ENCODE measurements at regions not wholly inside any gene's neighbourhood (a gene's known extent, or its start where the extent isn't known, plus 50 kb on each side); places are given as distances from the start of the nearest gene placed in this dataset.
"Not testable (repeated sequence)": the region's sequence is repeated elsewhere in the genome, so short reads cannot be mapped to it uniquely, and the experiment has no call there.

DNA sequence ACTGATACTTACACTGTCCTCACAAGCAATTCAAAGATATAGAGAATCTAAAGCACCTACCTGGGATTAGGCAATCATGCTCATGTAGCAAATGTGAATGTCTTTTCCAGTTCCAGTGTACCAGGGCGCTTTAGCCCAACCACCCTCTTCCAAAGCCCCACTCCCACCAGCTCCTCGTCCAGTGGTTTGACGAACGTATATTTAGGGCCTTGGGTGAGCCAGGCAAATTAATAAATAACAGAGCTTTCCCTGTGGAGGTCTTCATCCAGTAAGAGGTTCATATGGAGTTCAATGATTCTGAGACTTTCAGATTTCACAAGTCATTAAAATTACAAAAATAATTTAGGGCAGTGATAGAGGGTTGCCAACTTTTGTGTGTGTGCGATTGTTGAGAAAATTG lies 162.3 kb upstream of the C2CD4B start:
- TF ChIP-seq EZH2 (IDR thresholded peaks at IDR 0.05; ENCODE audit: insufficient read depth, low read length): no peak
- TF ChIP-seq, protein P1, sequence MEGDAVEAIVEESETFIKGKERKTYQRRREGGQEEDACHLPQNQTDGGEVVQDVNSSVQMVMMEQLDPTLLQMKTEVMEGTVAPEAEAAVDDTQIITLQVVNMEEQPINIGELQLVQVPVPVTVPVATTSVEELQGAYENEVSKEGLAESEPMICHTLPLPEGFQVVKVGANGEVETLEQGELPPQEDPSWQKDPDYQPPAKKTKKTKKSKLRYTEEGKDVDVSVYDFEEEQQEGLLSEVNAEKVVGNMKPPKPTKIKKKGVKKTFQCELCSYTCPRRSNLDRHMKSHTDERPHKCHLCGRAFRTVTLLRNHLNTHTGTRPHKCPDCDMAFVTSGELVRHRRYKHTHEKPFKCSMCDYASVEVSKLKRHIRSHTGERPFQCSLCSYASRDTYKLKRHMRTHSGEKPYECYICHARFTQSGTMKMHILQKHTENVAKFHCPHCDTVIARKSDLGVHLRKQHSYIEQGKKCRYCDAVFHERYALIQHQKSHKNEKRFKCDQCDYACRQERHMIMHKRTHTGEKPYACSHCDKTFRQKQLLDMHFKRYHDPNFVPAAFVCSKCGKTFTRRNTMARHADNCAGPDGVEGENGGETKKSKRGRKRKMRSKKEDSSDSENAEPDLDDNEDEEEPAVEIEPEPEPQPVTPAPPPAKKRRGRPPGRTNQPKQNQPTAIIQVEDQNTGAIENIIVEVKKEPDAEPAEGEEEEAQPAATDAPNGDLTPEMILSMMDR (IDR thresholded peaks at IDR 0.05; ENCODE audit: insufficient read depth, low read depth, low read length): no peak
- H3K4me1 ChIP-seq (ENCODE audit: insufficient read depth, low read length): no peaks in the 10 kb centered on the region
- Mint-ChIP-seq H3K4me1 (ENCODE audit: low read depth, unreplicated experiment) (peaks cover 3% of the 10 kb centered on the region), H3K36me3 (ENCODE audit: low read depth, unreplicated experiment) (no peaks in the 10 kb centered on the region), H3K27ac (ENCODE audit: unreplicated experiment) (no peak overlapping the region), H3K9me3 (ENCODE audit: unreplicated experiment) (no peaks in the 10 kb centered on the region), H3K4me3 (ENCODE audit: unreplicated experiment) (no peak overlapping the region), H3K27me3 (ENCODE audit: low read depth, unreplicated experiment) (no peaks in the 10 kb centered on the region)
- H3K4me2 ChIP-seq (ENCODE audit: low read length): no peak overlapping the region
- no peaks in the 10 kb centered on the region for H4K20me1 ChIP-seq (ENCODE audit: insufficient read depth, low read length)
- H3K9ac ChIP-seq (ENCODE audit: low read length): no peak overlapping the region
- H3K27ac ChIP-seq (ENCODE audit: low read depth, low read length): no peak overlapping the region
- no peak overlapping the region for H3K4me3 ChIP-seq (ENCODE audit: insufficient read depth, low read depth, low read length)
- FAIRE-seq (no peak), DNase-seq (ENCODE audit: low read depth) (no peak)
- no peaks in the 10 kb centered on the region for H3K9me3 ChIP-seq (ENCODE audit: insufficient read depth, low read depth, low read length)
- H3K27me3 ChIP-seq (ENCODE audit: insufficient read depth, low read length): no peaks in the 10 kb centered on the region
- no peaks in the 10 kb centered on the region for H3K36me3 ChIP-seq (ENCODE audit: insufficient read depth, low read length)
- no peaks in the 10 kb centered on the region for H3K79me2 ChIP-seq (ENCODE audit: insufficient read depth, low read length)
- H2AFZ ChIP-seq (ENCODE audit: low read depth, low read length): no peak overlapping the region

DNA sequence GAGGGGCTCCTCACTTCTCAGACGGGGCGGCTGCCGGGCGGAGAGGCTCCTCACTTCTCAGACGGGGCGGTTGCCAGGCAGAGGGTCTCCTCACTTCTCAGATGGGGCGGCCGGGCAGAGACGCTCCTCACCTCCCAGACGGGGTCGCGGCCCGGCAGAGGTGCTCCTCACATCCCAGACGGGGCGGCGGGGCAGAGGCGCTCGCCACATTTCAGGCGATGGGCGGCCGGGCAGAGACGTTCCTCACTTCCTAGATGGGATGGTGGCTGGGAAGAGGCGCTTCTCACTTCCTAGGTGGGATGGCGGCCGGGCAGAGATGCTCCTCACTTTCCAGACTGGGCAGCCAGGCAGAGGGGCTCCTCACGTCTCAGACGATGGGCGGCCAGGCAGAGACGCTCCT lies 167.4 kb upstream of the C2CD4B start:
- H3K9me3 Mint-ChIP-seq (ENCODE audit: unreplicated experiment); H3K4me1 Mint-ChIP-seq (ENCODE audit: low read depth, unreplicated experiment); H3K27me3 Mint-ChIP-seq (ENCODE audit: low read depth, unreplicated experiment); H3K4me3 ChIP-seq (ENCODE audit: insufficient read depth, low read depth, low read length); DNase-seq (ENCODE audit: low read depth); H3K9me3 ChIP-seq (ENCODE audit: insufficient read depth, low read depth, low read length); H3K4me1 ChIP-seq (ENCODE audit: insufficient read depth, low read length); H3K79me2 ChIP-seq (ENCODE audit: insufficient read depth, low read length); H3K27ac ChIP-seq (ENCODE audit: low read depth, low read length); H3K27me3 ChIP-seq (ENCODE audit: insufficient read depth, low read length); H2AFZ ChIP-seq (ENCODE audit: low read depth, low read length); H3K36me3 ChIP-seq (ENCODE audit: insufficient read depth, low read length); H3K27ac Mint-ChIP-seq (ENCODE audit: unreplicated experiment); FAIRE-seq; H3K4me3 Mint-ChIP-seq (ENCODE audit: unreplicated experiment); H3K9ac ChIP-seq (ENCODE audit: low read length); H4K20me1 ChIP-seq (ENCODE audit: insufficient read depth, low read length); H3K36me3 Mint-ChIP-seq (ENCODE audit: low read depth, unreplicated experiment); H3K4me2 ChIP-seq (ENCODE audit: low read length): not testable (repeated sequence)

DNA sequence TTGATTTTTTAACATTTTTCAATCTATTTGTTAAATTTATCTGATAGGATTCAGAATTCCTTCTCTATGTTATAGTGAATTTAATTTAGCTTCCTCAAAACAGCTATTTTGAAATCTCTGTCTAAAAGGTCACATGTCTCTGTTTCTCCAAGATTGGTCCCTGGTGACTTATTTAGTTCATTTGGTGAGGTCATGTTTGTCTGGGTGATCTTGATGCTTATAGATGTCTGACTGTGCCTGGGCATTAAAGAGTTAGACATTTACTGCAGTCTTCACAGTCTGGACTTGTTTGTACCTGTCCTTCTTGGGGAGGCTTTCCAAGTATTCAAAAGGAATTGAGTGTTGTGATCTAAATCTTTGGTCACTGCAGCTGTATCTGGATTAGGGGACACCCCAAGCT lies 169.5 kb upstream of the C2CD4B start:
- H3K79me2 ChIP-seq (ENCODE audit: insufficient read depth, low read length): no peaks in the 10 kb centered on the region
- no peak overlapping the region for H3K4me3 ChIP-seq (ENCODE audit: insufficient read depth, low read depth, low read length)
- H3K4me1 ChIP-seq (ENCODE audit: insufficient read depth, low read length): no peaks in the 10 kb centered on the region
- Mint-ChIP-seq H3K36me3 (ENCODE audit: low read depth, unreplicated experiment) (no peaks in the 10 kb centered on the region), H3K4me3 (ENCODE audit: unreplicated experiment) (no peak overlapping the region), H3K4me1 (ENCODE audit: low read depth, unreplicated experiment) (no peaks in the 10 kb centered on the region), H3K9me3 (ENCODE audit: unreplicated experiment) (no peaks in the 10 kb centered on the region), H3K27ac (ENCODE audit: unreplicated experiment) (no peak overlapping the region), H3K27me3 (ENCODE audit: low read depth, unreplicated experiment) (peaks cover 9% of the 10 kb centered on the region)
- H3K9ac ChIP-seq (ENCODE audit: low read length): no peak overlapping the region
- DNase-seq (ENCODE audit: low read depth) (no peak), FAIRE-seq (peak; percentile 37)
- H3K36me3 ChIP-seq (ENCODE audit: insufficient read depth, low read length): no peaks in the 10 kb centered on the region
- no peaks in the 10 kb centered on the region for H3K27me3 ChIP-seq (ENCODE audit: insufficient read depth, low read length)
- no peak overlapping the region for H3K4me2 ChIP-seq (ENCODE audit: low read length)
- TF ChIP-seq, protein P1 (IDR thresholded peaks at IDR 0.05; ENCODE audit: insufficient read depth, low read depth, low read length): no peak
- no peak for TF ChIP-seq EZH2 (IDR thresholded peaks at IDR 0.05; ENCODE audit: insufficient read depth, low read length)
- H3K9me3 ChIP-seq (ENCODE audit: insufficient read depth, low read depth, low read length): no peaks in the 10 kb centered on the region
- no peak overlapping the region for H3K27ac ChIP-seq (ENCODE audit: low read depth, low read length)
- H4K20me1 ChIP-seq (ENCODE audit: insufficient read depth, low read length): no peaks in the 10 kb centered on the region
- no peak overlapping the region for H2AFZ ChIP-seq (ENCODE audit: low read depth, low read length)
